ENCODE measurements at regions not wholly inside any gene's neighbourhood (a gene's known extent, or its start where the extent isn't known, plus 50 kb on each side); places are given as distances from the start of the nearest gene placed in this dataset.

- no peaks in the 10 kb centered on the region for H3K27me3 ChIP-seq (ENCODE audit: control insufficient read depth, insufficient read depth, low read length)
- H3K4me3 ChIP-seq (ENCODE audit: insufficient read depth, low read depth, low read length) = no peak overlapping the region
- H3K36me3 ChIP-seq (replicated peaks; ENCODE audit: control insufficient read depth, insufficient read depth, low read length) = no peaks in the 10 kb centered on the region
- no peak for DNase-seq
These were observed 184.4 kb upstream of the PALMD start for GRCh38 chr1:99461499-99461898.

GRCh38 chr1:99464738-99465137 is 181.2 kb upstream of the PALMD start:
- DNase-seq = no peak
- H3K27me3 ChIP-seq (ENCODE audit: control insufficient read depth, insufficient read depth, low read length) = no peaks in the 10 kb centered on the region
- H3K4me3 ChIP-seq (ENCODE audit: insufficient read depth, low read depth, low read length) = no peak overlapping the region
- no peaks in the 10 kb centered on the region for H3K36me3 ChIP-seq (replicated peaks; ENCODE audit: control insufficient read depth, insufficient read depth, low read length)

GRCh38 chr1:99465176-99465900 is 180.6 kb upstream of the PALMD start:
- DNase-seq = no peak
- H3K36me3 ChIP-seq (replicated peaks; ENCODE audit: control insufficient read depth, insufficient read depth, low read length) = no peaks in the 10 kb centered on the region
- no peaks in the 10 kb centered on the region for H3K27me3 ChIP-seq (ENCODE audit: control insufficient read depth, insufficient read depth, low read length)
- no peak overlapping the region for H3K4me3 ChIP-seq (ENCODE audit: insufficient read depth, low read depth, low read length)

GRCh38 chr1:99467645-99468044 is 178.3 kb upstream of the PALMD start:
- DNase-seq = no peak
- Histone ChIP-seq H3K4me3 (ENCODE audit: insufficient read depth, low read depth, low read length) (no peak overlapping the region), H3K27me3 (ENCODE audit: control insufficient read depth, insufficient read depth, low read length) (no peaks in the 10 kb centered on the region), H3K36me3 (replicated peaks; ENCODE audit: control insufficient read depth, insufficient read depth, low read length) (no peaks in the 10 kb centered on the region)

- DNase-seq = no peak
- no peak overlapping the region for H3K4me3 ChIP-seq (ENCODE audit: insufficient read depth, low read depth, low read length)
- H3K36me3 ChIP-seq (replicated peaks; ENCODE audit: control insufficient read depth, insufficient read depth, low read length) = no peaks in the 10 kb centered on the region
- no peaks in the 10 kb centered on the region for H3K27me3 ChIP-seq (ENCODE audit: control insufficient read depth, insufficient read depth, low read length)
These were observed 176.4 kb upstream of the PALMD start for GRCh38 chr1:99469550-99469971.

- DNase-seq = no peak
- H3K27me3 ChIP-seq (ENCODE audit: control insufficient read depth, insufficient read depth, low read length) = no peaks in the 10 kb centered on the region
- H3K36me3 ChIP-seq (replicated peaks; ENCODE audit: control insufficient read depth, insufficient read depth, low read length) = no peaks in the 10 kb centered on the region
- H3K4me3 ChIP-seq (ENCODE audit: insufficient read depth, low read depth, low read length) = no peak overlapping the region
These were observed 173.0 kb upstream of the PALMD start for GRCh38 chr1:99472893-99473292.

GRCh38 chr1:99474350-99474893 is 171.5 kb upstream of the PALMD start:
- Histone ChIP-seq H3K4me3 (ENCODE audit: insufficient read depth, low read depth, low read length) (no peak overlapping the region), H3K36me3 (replicated peaks; ENCODE audit: control insufficient read depth, insufficient read depth, low read length) (no peaks in the 10 kb centered on the region), H3K27me3 (ENCODE audit: control insufficient read depth, insufficient read depth, low read length) (no peaks in the 10 kb centered on the region)
- DNase-seq = no peak

- no peaks in the 10 kb centered on the region for H3K36me3 ChIP-seq (replicated peaks; ENCODE audit: control insufficient read depth, insufficient read depth, low read length)
- H3K27me3 ChIP-seq (ENCODE audit: control insufficient read depth, insufficient read depth, low read length) = no peaks in the 10 kb centered on the region
- no peak overlapping the region for H3K4me3 ChIP-seq (ENCODE audit: insufficient read depth, low read depth, low read length)
- DNase-seq = no peak
These were observed 169.9 kb upstream of the PALMD start for GRCh38 chr1:99476058-99476457.

- DNase-seq = peak; percentile 12
- Histone ChIP-seq H3K4me3 (ENCODE audit: insufficient read depth, low read depth, low read length) (no peak overlapping the region), H3K36me3 (replicated peaks; ENCODE audit: control insufficient read depth, insufficient read depth, low read length) (no peaks in the 10 kb centered on the region), H3K27me3 (ENCODE audit: control insufficient read depth, insufficient read depth, low read length) (no peaks in the 10 kb centered on the region)
These were observed 164.4 kb upstream of the PALMD start for GRCh38 chr1:99481391-99481996.

GRCh38 chr1:99482286-99482685 is 163.6 kb upstream of the PALMD start:
- Histone ChIP-seq H3K4me3 (ENCODE audit: insufficient read depth, low read depth, low read length) (no peak overlapping the region), H3K36me3 (replicated peaks; ENCODE audit: control insufficient read depth, insufficient read depth, low read length) (no peaks in the 10 kb centered on the region), H3K27me3 (ENCODE audit: control insufficient read depth, insufficient read depth, low read length) (no peaks in the 10 kb centered on the region)
- no peak for DNase-seq

- Histone ChIP-seq H3K36me3 (replicated peaks; ENCODE audit: control insufficient read depth, insufficient read depth, low read length) (no peaks in the 10 kb centered on the region), H3K27me3 (ENCODE audit: control insufficient read depth, insufficient read depth, low read length) (no peaks in the 10 kb centered on the region), H3K4me3 (ENCODE audit: insufficient read depth, low read depth, low read length) (no peak overlapping the region)
- DNase-seq = no peak
These were observed 163.2 kb upstream of the PALMD start for GRCh38 chr1:99482750-99483149.

- H3K36me3 ChIP-seq (replicated peaks; ENCODE audit: control insufficient read depth, insufficient read depth, low read length) = no peaks in the 10 kb centered on the region
These were observed 155.9 kb upstream of the PALMD start for GRCh38 chr1:99490031-99490430.

GRCh38 chr1:99496067-99496466 is 149.8 kb upstream of the PALMD start:
- Histone ChIP-seq H3K4me3 (ENCODE audit: insufficient read depth, low read depth, low read length) (no peak overlapping the region), H3K36me3 (replicated peaks; ENCODE audit: control insufficient read depth, insufficient read depth, low read length) (no peaks in the 10 kb centered on the region), H3K27me3 (ENCODE audit: control insufficient read depth, insufficient read depth, low read length) (no peaks in the 10 kb centered on the region)
- DNase-seq = no peak

More at GRCh38 chr1:99490031-99490430, 155.9 kb upstream of the PALMD start:
- no peaks in the 10 kb centered on the region for H3K27me3 ChIP-seq (ENCODE audit: control insufficient read depth, insufficient read depth, low read length)
- H3K4me3 ChIP-seq (ENCODE audit: insufficient read depth, low read depth, low read length) = no peak overlapping the region
- no peak for DNase-seq

GRCh38 chr1:99497690-99498089 is 148.2 kb upstream of the PALMD start:
- Histone ChIP-seq H3K4me3 (ENCODE audit: insufficient read depth, low read depth, low read length) (no peak overlapping the region), H3K27me3 (ENCODE audit: control insufficient read depth, insufficient read depth, low read length) (no peaks in the 10 kb centered on the region), H3K36me3 (replicated peaks; ENCODE audit: control insufficient read depth, insufficient read depth, low read length) (no peaks in the 10 kb centered on the region)
- DNase-seq = no peak

- no peaks in the 10 kb centered on the region for H3K27me3 ChIP-seq (ENCODE audit: control insufficient read depth, insufficient read depth, low read length)
- H3K36me3 ChIP-seq (replicated peaks; ENCODE audit: control insufficient read depth, insufficient read depth, low read length) = no peaks in the 10 kb centered on the region
- DNase-seq = no peak
- no peak overlapping the region for H3K4me3 ChIP-seq (ENCODE audit: insufficient read depth, low read depth, low read length)
These were observed 145.4 kb upstream of the PALMD start for GRCh38 chr1:99500541-99500940.

Measured in H7 (cell line).